ENCODE measurements at regions not wholly inside any gene's neighbourhood (a gene's known extent, or its start where the extent isn't known, plus 50 kb on each side); places are given as distances from the start of the nearest gene placed in this dataset.

DNA sequence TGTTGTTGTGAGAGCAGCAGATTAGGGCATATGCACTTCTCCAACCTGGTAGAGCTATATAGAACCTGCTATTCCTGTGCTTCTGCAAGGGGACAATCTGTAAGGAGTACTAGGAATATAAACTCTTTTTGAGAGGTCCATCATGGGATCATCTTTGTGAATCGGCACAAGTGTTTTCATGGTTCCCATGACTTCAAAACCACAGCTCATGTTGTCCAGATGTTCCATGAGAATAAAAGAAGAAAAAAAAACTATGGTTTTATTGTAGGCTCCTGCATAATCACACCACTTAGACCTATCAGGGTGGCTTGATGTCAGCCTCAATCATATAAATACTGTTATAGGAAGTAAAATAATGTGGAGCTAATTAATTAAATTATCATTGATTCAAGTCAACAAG, 311.4 kb upstream of the ATP2B1 start:
- H3K27me3 Mint-ChIP-seq (ENCODE audit: insufficient read depth): no peaks in the 10 kb centered on the region
- H3K27ac Mint-ChIP-seq: no peak overlapping the region

DNA sequence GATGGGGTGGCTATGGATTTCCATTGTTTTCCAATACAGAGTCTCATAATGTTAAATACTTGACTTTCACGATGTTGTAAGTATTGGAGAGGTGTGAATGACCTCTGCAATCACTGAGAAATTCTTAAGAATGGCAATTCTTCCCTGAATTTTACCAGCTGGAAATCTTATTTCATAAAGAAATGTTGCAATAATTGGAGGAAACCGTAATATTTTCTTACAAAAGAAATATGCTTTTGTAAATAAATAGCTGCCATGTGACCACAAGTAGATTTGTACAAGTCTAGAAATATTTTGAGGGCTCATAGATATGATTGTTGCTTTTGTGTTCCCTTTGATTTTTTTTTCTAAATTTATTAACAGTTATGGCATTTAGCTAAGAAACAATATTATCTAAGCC, 308.7 kb upstream of the ATP2B1 start:
- H3K27me3 Mint-ChIP-seq (ENCODE audit: insufficient read depth): no peaks in the 10 kb centered on the region

More for the DNA sequence above, 311.4 kb upstream of the ATP2B1 start:
- Mint-ChIP-seq H3K4me1 (ENCODE audit: low read depth) (peaks cover 41% of the 10 kb centered on the region), H3K36me3 (ENCODE audit: low read depth) (no peaks in the 10 kb centered on the region), H3K4me3 (no peak overlapping the region), H3K9me3 (no peaks in the 10 kb centered on the region)
- TF ChIP-seq, protein P1, sequence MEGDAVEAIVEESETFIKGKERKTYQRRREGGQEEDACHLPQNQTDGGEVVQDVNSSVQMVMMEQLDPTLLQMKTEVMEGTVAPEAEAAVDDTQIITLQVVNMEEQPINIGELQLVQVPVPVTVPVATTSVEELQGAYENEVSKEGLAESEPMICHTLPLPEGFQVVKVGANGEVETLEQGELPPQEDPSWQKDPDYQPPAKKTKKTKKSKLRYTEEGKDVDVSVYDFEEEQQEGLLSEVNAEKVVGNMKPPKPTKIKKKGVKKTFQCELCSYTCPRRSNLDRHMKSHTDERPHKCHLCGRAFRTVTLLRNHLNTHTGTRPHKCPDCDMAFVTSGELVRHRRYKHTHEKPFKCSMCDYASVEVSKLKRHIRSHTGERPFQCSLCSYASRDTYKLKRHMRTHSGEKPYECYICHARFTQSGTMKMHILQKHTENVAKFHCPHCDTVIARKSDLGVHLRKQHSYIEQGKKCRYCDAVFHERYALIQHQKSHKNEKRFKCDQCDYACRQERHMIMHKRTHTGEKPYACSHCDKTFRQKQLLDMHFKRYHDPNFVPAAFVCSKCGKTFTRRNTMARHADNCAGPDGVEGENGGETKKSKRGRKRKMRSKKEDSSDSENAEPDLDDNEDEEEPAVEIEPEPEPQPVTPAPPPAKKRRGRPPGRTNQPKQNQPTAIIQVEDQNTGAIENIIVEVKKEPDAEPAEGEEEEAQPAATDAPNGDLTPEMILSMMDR (IDR thresholded peaks at IDR 0.05): no peak
- no peak for DNase-seq

DNA sequence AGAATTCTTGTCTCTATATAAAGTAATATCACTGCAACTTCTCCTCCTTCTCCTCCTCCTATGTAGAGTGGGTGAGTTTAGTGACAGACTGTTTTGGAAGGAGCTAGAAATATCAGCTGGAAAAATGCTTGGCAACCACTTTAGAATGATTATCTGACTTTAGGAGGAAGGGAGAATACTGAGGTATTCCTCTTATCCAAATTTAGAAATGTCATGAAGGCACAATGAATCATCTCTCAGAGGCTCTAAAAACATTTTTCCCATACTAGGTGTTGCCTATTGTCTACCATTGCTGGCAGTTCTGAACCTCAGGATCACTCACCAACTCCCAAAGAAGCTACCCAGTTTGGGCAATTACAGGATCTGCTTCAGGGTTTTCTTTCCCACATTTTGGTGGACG, 306.6 kb upstream of the ATP2B1 start:
- 0 out of 2 replicates have a peak overlapping the region, but pooled peaks have one; percentile 3 for H3K4me3 Mint-ChIP-seq
- TF ChIP-seq, protein P1 (IDR thresholded peaks at IDR 0.05): no peak
- no peaks in the 10 kb centered on the region for H3K27me3 Mint-ChIP-seq (ENCODE audit: insufficient read depth)
- no peaks in the 10 kb centered on the region for H3K36me3 Mint-ChIP-seq (ENCODE audit: low read depth)
- H3K9me3 Mint-ChIP-seq: no peaks in the 10 kb centered on the region
- DNase-seq: peak; percentile 31
- H3K4me1 Mint-ChIP-seq (ENCODE audit: low read depth): peaks cover 34% of the 10 kb centered on the region
- H3K27ac Mint-ChIP-seq: peak overlapping the region; percentile 24

More for the DNA sequence above, 308.7 kb upstream of the ATP2B1 start:
- H3K9me3 Mint-ChIP-seq: no peaks in the 10 kb centered on the region
- no peak for DNase-seq
- H3K36me3 Mint-ChIP-seq (ENCODE audit: low read depth): no peaks in the 10 kb centered on the region
- peaks cover 34% of the 10 kb centered on the region for H3K4me1 Mint-ChIP-seq (ENCODE audit: low read depth)
- no peak overlapping the region for H3K4me3 Mint-ChIP-seq
- TF ChIP-seq, protein P1 (IDR thresholded peaks at IDR 0.05): no peak
- H3K27ac Mint-ChIP-seq: no peak overlapping the region

DNA sequence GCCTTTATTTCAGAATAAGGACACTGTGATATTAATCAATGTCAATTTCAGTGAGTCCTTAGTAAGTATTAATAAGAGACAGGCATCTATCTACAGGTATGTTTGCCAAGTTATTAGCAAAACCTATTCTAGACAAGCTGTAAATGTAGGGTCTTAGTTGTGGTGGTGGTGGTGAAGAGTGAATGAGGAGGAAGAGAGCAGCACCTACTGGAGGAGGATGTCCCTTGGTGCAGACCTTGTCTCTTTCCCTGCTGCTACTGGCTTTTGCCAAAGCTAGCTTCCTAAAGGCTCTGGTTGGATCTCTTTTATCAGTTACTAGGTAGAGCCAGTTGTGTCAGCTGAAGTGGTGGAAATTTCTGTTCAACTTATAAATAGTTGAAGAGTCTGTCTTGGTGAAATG, 304.8 kb upstream of the ATP2B1 start:
- TF ChIP-seq, protein P1 (IDR thresholded peaks at IDR 0.05): peak; percentile 43; the same call in 1 of the 2 replicates
- Mint-ChIP-seq H3K27me3 (ENCODE audit: insufficient read depth) (no peaks in the 10 kb centered on the region), H3K36me3 (ENCODE audit: low read depth) (no peaks in the 10 kb centered on the region), H3K4me3 (no peak overlapping the region), H3K4me1 (ENCODE audit: low read depth) (peaks cover 34% of the 10 kb centered on the region), H3K9me3 (no peaks in the 10 kb centered on the region), H3K27ac (no peak overlapping the region)
- DNase-seq: peak; percentile 18

DNA sequence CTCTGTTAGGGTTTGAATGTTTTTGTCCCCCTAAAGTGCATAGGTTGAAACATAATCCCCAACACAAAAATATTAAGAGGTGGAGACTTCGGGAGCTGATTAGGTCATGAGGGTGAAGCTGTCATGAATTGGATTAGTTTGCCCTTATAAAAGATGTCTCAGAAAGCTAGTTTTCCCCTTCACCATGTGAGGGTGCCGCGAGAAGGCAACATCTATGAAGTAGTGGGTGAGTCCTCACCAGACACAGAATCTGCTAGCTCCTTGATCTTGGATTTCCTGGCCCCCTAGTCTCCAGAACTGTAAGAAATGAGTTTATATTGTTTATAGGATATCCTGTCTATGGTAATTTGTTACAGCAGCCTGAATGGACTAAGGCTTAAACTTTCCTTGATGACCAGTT, 301.5 kb upstream of the ATP2B1 start:
- H3K4me1 Mint-ChIP-seq (ENCODE audit: low read depth): peaks cover 26% of the 10 kb centered on the region
- no peaks in the 10 kb centered on the region for H3K9me3 Mint-ChIP-seq
- no peaks in the 10 kb centered on the region for H3K36me3 Mint-ChIP-seq (ENCODE audit: low read depth)
- TF ChIP-seq, protein P1 (IDR thresholded peaks at IDR 0.05): peak; percentile 17; the same call in 1 of the 2 replicates
- H3K4me3 Mint-ChIP-seq: no peak overlapping the region
- DNase-seq: no peak
- no peak overlapping the region for H3K27ac Mint-ChIP-seq
- H3K27me3 Mint-ChIP-seq (ENCODE audit: insufficient read depth): no peaks in the 10 kb centered on the region

DNA sequence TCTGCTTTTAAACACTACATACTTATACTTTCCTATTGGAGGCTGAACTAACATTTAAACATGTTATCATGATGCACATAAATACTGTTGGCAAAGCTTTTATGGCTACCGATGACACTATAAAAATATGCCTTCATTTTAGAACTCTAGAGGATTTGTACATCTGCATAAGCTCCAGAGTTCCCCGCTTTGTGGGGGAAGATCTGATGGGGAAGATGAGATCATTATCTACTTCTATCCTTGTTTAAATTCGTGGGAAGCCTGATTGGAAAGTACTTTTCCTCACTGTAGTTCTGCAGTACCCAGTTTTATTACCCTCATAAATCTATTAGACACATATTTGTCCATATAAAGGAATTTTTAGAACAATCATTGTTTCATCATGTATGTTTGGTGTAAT, 299.6 kb upstream of the ATP2B1 start:
- Mint-ChIP-seq H3K27me3 (ENCODE audit: insufficient read depth) (no peaks in the 10 kb centered on the region), H3K36me3 (ENCODE audit: low read depth) (no peaks in the 10 kb centered on the region), H3K27ac (no peak overlapping the region), H3K9me3 (no peaks in the 10 kb centered on the region), H3K4me3 (no peak overlapping the region), H3K4me1 (ENCODE audit: low read depth) (peaks cover 19% of the 10 kb centered on the region; the same call in 1 of the 2 replicates)
- DNase-seq: no peak
- TF ChIP-seq, protein P1 (IDR thresholded peaks at IDR 0.05): no peak
